Liver (tissue), 3 donors: ENCODE measurements at regions not wholly inside any gene's neighbourhood (a gene's known extent, or its start where the extent isn't known, plus 50 kb on each side); places are given as distances from the start of the nearest gene placed in this dataset.

Experiments used
- EGR1 ChIP-seq, 2 donors: IDR thresholded peaks; 2 replicates each; pipeline ENCODE4 v1.6.1; 2016 to 2018; ENCODE audit warnings: antibody characterized with exemption in 2 of 2, low read depth in 2 of 2
- MAX ChIP-seq: IDR thresholded peaks from 2 replicates; pipeline ENCODE4 v1.6.1; 2016; ENCODE audit warnings: antibody characterized with exemption
- RAD21 ChIP-seq, 2 donors: IDR thresholded peaks; 2 replicates each; pipeline ENCODE4 v1.6.1; 2016; ENCODE audit warnings: antibody characterized with exemption in 2 of 2, mild to moderate bottlenecking in 2 of 2
- REST ChIP-seq: IDR thresholded peaks from 2 replicates; pipeline ENCODE4 v1.6.1; 2016; ENCODE audit warnings: antibody characterized with exemption, mild to moderate bottlenecking
- RXRA ChIP-seq, 2 donors: IDR thresholded peaks; 2 replicates each; pipeline ENCODE4 v1.6.1; 2017 to 2018; ENCODE audit warnings: antibody characterized with exemption in 2 of 2, mild to moderate bottlenecking in 1 of 2
- SP1 ChIP-seq: IDR thresholded peaks from 2 replicates; pipeline ENCODE4 v1.6.1; 2018; ENCODE audit warnings: antibody characterized with exemption, mild to moderate bottlenecking
- TAF1 ChIP-seq: conservative IDR thresholded peaks from 2 replicates; pipeline ENCODE4 v1.6.1; 2016; ENCODE audit warnings: antibody characterized with exemption, mild to moderate bottlenecking
- YY1 ChIP-seq: IDR thresholded peaks from 2 replicates; pipeline ENCODE4 v1.6.1; 2016; ENCODE audit warnings: antibody characterized with exemption, mild to moderate bottlenecking
- TF ChIP-seq, protein P1 (sequence below): fragments of 150-350 bp; IDR thresholded peaks from 2 replicates; pipeline ENCODE4 v1.5.1; 2017; ENCODE audit warnings: improper control_type of control experiment, low read depth, low read length; ENCODE audit not compliant: missing input control
- TF ChIP-seq, protein P2 (sequence below): IDR thresholded peaks from 2 replicates; pipeline ENCODE4 v1.6.1; 2016; ENCODE audit warnings: antibody characterized with exemption
- donor health status: healthy.
- donor health status: healthy.

DNA sequence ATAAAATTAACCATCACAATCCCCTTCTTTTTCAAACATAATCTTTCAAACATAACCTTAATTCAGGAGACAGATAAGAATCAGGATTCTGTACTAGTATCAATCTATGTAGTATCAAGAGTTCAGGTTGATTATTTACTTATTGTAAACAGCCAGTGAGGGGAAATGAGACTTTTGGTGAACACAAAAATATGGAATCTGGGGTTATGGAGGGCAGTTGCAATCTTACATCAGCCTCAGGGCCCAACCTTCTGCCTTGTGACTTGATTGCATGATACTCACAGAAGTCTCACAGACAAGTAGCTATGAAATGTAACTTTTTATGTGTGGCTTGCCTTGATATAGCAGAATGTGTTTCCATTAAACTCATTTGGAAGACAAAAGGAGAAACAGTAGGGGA is 262.7 kb upstream of the THSD7B start:
- TF ChIP-seq SP1 (no peak), TAF1 (no peak), RAD21 (IDR thresholded peaks at IDR 0.05) (no peak), MAX (no peak), YY1 (no peak), REST (no peak), EGR1 (IDR thresholded peaks at IDR 0.05; ENCODE audit: low read depth in 2 of 2) (no peak), RXRA (IDR thresholded peaks at IDR 0.05) (no peak)
- TF ChIP-seq, protein P1, sequence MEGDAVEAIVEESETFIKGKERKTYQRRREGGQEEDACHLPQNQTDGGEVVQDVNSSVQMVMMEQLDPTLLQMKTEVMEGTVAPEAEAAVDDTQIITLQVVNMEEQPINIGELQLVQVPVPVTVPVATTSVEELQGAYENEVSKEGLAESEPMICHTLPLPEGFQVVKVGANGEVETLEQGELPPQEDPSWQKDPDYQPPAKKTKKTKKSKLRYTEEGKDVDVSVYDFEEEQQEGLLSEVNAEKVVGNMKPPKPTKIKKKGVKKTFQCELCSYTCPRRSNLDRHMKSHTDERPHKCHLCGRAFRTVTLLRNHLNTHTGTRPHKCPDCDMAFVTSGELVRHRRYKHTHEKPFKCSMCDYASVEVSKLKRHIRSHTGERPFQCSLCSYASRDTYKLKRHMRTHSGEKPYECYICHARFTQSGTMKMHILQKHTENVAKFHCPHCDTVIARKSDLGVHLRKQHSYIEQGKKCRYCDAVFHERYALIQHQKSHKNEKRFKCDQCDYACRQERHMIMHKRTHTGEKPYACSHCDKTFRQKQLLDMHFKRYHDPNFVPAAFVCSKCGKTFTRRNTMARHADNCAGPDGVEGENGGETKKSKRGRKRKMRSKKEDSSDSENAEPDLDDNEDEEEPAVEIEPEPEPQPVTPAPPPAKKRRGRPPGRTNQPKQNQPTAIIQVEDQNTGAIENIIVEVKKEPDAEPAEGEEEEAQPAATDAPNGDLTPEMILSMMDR, result no peak
- TF ChIP-seq, protein P2, sequence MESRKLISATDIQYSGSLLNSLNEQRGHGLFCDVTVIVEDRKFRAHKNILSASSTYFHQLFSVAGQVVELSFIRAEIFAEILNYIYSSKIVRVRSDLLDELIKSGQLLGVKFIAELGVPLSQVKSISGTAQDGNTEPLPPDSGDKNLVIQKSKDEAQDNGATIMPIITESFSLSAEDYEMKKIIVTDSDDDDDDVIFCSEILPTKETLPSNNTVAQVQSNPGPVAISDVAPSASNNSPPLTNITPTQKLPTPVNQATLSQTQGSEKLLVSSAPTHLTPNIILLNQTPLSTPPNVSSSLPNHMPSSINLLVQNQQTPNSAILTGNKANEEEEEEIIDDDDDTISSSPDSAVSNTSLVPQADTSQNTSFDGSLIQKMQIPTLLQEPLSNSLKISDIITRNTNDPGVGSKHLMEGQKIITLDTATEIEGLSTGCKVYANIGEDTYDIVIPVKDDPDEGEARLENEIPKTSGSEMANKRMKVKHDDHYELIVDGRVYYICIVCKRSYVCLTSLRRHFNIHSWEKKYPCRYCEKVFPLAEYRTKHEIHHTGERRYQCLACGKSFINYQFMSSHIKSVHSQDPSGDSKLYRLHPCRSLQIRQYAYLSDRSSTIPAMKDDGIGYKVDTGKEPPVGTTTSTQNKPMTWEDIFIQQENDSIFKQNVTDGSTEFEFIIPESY, result no peak
